Kidney (tissue), 13 donors: ENCODE measurements at regions not wholly inside any gene's neighbourhood (a gene's known extent, or its start where the extent isn't known, plus 50 kb on each side); places are given as distances from the start of the nearest gene placed in this dataset.

Source experiments
- DNase-seq, 5 donors: peaks; one replicate each; pipeline ENCODE4 v3.0.0-alpha.2; 2013 to 2020
- FAIRE-seq: peaks from 2 replicates; lab custom pipeline; 2012; peaks lifted over from hg19 to GRCh38; lab: Jason Lieb, UNC
- H3K27ac ChIP-seq, 2 donors: one replicate each; pipeline ENCODE4 v1.7.0; 2013; ENCODE audit warnings: low read depth in 2 of 2, low read length in 2 of 2, inconsistent platforms in 1 of 2
- H3K27me3 ChIP-seq: one replicate; pipeline ENCODE4 v1.7.1; 2013; ENCODE audit warnings: low read length, inconsistent platforms; ENCODE audit not compliant: control insufficient read depth, insufficient read depth
- H3K36me3 ChIP-seq, 3 donors: one replicate each; pipeline versions ENCODE4 v1.7.0 to v1.7.1; 2013; ENCODE audit warnings: low read length in 3 of 3, control low read depth in 1 of 3, inconsistent platforms in 1 of 3; ENCODE audit not compliant: insufficient read depth in 3 of 3, control insufficient read depth in 2 of 3
- H3K4me1 ChIP-seq, 3 donors: one replicate each; pipeline versions ENCODE4 v1.7.0 to v1.7.1; 2013; ENCODE audit warnings: low read length in 3 of 3, inconsistent platforms in 1 of 3, low read depth in 1 of 3; ENCODE audit not compliant: control insufficient read depth in 2 of 3, insufficient read depth in 2 of 3
- H3K4me3 ChIP-seq, 3 donors: one replicate each; pipeline versions ENCODE4 v1.7.0 to v1.8.1; 2013; ENCODE audit warnings: low read length in 3 of 3, control low read depth in 1 of 3, inconsistent platforms in 1 of 3
- H3K9ac ChIP-seq, 3 donors: one replicate each; pipeline versions ENCODE4 v1.7.0 to v1.7.1; 2013; ENCODE audit warnings: low read length in 3 of 3, control low read depth in 1 of 3, inconsistent platforms in 1 of 3
- H3K9me3 ChIP-seq, 3 donors: one replicate each; pipeline versions ENCODE4 v1.7.0 to v1.7.1; 2013; ENCODE audit warnings: low read length in 3 of 3, control low read depth in 1 of 3, inconsistent platforms in 1 of 3; ENCODE audit not compliant: control insufficient read depth in 2 of 3, insufficient read depth in 1 of 3
- CTCF ChIP-seq: IDR thresholded peaks from 3 replicates; pipeline ENCODE4 v1.5.1; 2012; ENCODE audit warnings: mild to moderate bottlenecking, moderate library complexity, borderline replicate concordance; ENCODE audit not compliant: insufficient read depth; ENCODE audit errors: extremely low read depth
- intact Hi-C: fragments of 100-400 bp; cut with DNase I; formaldehyde crosslinking; loops from one replicate; pipeline ENCODE4 v1.11.1; 2022
- donor health status: control.
- donor health status: control.
- donor health status: control.
- donor health status: control.
- donor health status: control.
- donor health status: DM: yes; HTN: yes; CAD: no.
- donor health status: Normal renal cell carcinoma (clear cell type).

DNA sequence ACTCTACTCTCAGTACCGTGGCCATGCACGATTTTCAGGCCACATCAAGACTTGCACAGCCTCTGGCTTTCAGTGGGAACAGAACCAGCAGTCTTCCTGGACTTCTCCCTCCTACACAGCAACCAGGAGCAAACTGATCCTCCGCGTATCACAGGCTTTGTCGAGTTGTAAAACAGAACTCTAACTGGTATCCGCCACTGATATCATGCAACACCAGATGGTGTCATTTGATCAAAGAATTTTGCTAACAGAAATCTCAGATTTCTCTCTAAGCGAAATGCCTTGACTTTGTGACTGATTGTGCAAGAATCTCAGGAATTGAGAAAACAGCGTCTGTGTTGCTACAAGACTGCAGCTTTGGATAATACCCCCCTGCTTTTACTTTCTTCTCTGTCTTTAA is 85.7 kb downstream of the COPS8 start:
- no peaks in the 10 kb centered on the region for H3K27me3 ChIP-seq
- H3K9ac ChIP-seq, result no peak overlapping the region
- no peak overlapping the region for H3K27ac ChIP-seq
- FAIRE-seq, result no peak
- intact Hi-C loops, result no loop called here
- TF ChIP-seq CTCF, result peak; percentile 13
- H3K4me1 ChIP-seq, result peaks cover 0 to 3% (median 0%) of the 10 kb centered on the region in 3 donors
- peaks cover 0 to 7% (median 0%) of the 10 kb centered on the region in 3 donors for H3K9me3 ChIP-seq
- DNase-seq, result peak in 3 of 5 donors; percentile 43 to 91 (median 82)
- H3K4me3 ChIP-seq, result no peak overlapping the region
- no peaks in the 10 kb centered on the region for H3K36me3 ChIP-seq

DNA sequence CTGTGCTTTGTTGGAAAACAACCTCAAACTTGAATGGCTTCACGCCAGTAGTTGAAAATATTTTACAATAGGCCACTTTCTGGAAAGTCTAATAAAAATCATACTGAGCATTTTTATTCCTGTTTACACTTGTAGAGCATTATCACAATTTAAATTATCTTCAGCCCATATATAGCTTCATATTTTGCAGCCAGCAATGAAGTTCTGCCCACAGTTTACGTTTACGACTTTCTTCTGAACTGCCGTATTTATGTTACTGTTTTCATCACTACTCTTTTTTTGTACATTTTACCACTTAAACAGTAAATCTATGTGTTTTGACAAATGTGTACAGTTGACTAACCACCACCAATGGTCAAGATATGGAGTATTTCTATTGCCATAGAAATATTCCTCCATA is 86.2 kb downstream of the COPS8 start:
- Histone ChIP-seq H3K4me3 (no peak overlapping the region), H3K4me1 (peaks cover 0 to 3% (median 0%) of the 10 kb centered on the region in 3 donors), H3K36me3 (no peaks in the 10 kb centered on the region), H3K9me3 (peaks cover 0 to 7% (median 0%) of the 10 kb centered on the region in 3 donors), H3K27ac (no peak overlapping the region), H3K9ac (no peak overlapping the region), H3K27me3 (no peaks in the 10 kb centered on the region)
- TF ChIP-seq CTCF, result no peak
- FAIRE-seq (no peak), DNase-seq (no peak)
- intact Hi-C loops, result no loop called here

GRCh38 chr2:237177052-237177451 is 91.4 kb downstream of the COPS8 start:
- FAIRE-seq, result no peak
- intact Hi-C loops, result no loop called here

More at GRCh38 chr2:237177052-237177451, 91.4 kb downstream of the COPS8 start:
- no peaks in the 10 kb centered on the region for H3K27me3 ChIP-seq
- H3K9ac ChIP-seq, result no peak overlapping the region
- peaks cover 0 to 7% (median 0%) of the 10 kb centered on the region in 3 donors for H3K9me3 ChIP-seq
- H3K27ac ChIP-seq, result no peak overlapping the region
- H3K4me3 ChIP-seq, result no peak overlapping the region
- H3K36me3 ChIP-seq, result no peaks in the 10 kb centered on the region
- DNase-seq, result no peak
- H3K4me1 ChIP-seq, result peaks cover 0 to 3% (median 0%) of the 10 kb centered on the region in 3 donors
- no peak for TF ChIP-seq CTCF
